ENCODE measurements at regions not wholly inside any gene's neighbourhood (a gene's known extent, or its start where the extent isn't known, plus 50 kb on each side); places are given as distances from the start of the nearest gene placed in this dataset.

- TF ChIP-seq CTCF (conservative IDR thresholded peaks at IDR 0.05 in 1 of 2, IDR thresholded peaks at IDR 0.05 in 1 of 2; ENCODE audit: extremely low read depth in 1 of 2, insufficient read depth in 1 of 2, low read depth in 1 of 2, low read length in 2 of 2) (no peak), EZH2 (IDR thresholded peaks at IDR 0.05; ENCODE audit: borderline replicate concordance, low read length) (no peak)
Observed at GRCh38 chr6:137980777-137981176, 113.7 kb downstream of the TNFAIP3 start.
